Colonic mucosa (tissue), 4 donors: ENCODE measurements at regions not wholly inside any gene's neighbourhood (a gene's known extent, or its start where the extent isn't known, plus 50 kb on each side); places are given as distances from the start of the nearest gene placed in this dataset.

ENCODE experiments used
- DNase-seq: peaks from one replicate; pipeline ENCODE4 v3.0.0-alpha.2; 2020
- H3K27ac ChIP-seq: fragments of 200-600 bp; one replicate; pipeline ENCODE4 v1.8.0; 2021
- H3K27me3 ChIP-seq: fragments of 200-600 bp; one replicate; pipeline ENCODE4 v1.8.0; 2021
- H3K36me3 ChIP-seq: fragments of 200-600 bp; one replicate; pipeline ENCODE4 v1.8.0; 2021
- H3K4me1 ChIP-seq: fragments of 200-600 bp; one replicate; pipeline ENCODE4 v1.8.0; 2021; ENCODE audit warnings: mild to moderate bottlenecking
- H3K4me3 ChIP-seq: fragments of 200-600 bp; one replicate; pipeline ENCODE4 v1.8.0; 2021
- H3K9ac ChIP-seq, 2 donors: one replicate each; pipeline ENCODE4 v1.7.0; 2013; ENCODE audit warnings: control low read depth in 2 of 2, low read depth in 2 of 2, low read length in 2 of 2
- H3K9me3 ChIP-seq: fragments of 200-600 bp; one replicate; pipeline ENCODE4 v1.8.0; 2021
- CTCF ChIP-seq: fragments of 200-600 bp; IDR thresholded peaks from one replicate; pipeline ENCODE4 v1.8.0; 2022; ENCODE audit warnings: antibody characterized with exemption, mild to moderate bottlenecking
- intact Hi-C: fragments of 100-400 bp; cut with DNase I; formaldehyde crosslinking; loops from one replicate; pipeline ENCODE4 v1.14.1; 2022
- donor health status: healthy.
- donor health status: DM: no; HTN: no; CAD: no.
- donor health status: DM: no; HTN: no; CAD: no.

DNA sequence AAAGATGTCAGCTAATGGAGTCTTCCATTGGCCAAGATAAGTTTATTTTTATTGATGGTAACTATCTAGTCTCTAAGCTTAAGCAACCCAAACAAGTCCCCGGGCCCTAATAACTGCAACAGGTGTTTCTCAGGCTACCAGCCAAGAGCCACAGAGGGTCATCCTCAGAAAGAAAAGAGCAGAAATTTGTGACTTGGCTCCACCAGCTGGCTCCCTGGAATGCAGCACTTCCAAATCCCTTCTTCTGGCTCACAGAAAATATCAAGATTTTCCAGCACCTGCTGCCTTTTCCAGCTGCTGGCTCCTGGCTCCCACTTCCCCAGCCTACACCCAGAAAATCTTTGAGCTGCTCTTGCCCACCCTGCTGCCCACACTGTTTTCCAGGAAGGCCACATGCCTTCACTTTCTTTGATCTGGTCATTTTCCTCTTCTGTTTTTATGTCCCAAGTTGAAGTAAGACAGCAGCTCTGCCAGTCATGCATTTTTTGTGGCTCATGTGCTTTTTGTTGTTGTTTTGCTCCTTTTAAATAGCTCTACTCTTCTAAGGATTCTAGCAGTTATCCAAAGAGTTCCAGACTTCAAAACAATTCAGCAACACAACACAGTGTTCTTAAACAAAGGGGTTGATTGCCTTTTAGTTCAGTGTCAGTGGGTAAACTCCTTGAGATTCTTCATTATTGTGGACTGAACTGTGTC, 151.0 kb upstream of the SMLR1 start:
- Histone ChIP-seq H3K4me1 (no peaks in the 10 kb centered on the region), H3K9me3 (no peaks in the 10 kb centered on the region), H3K36me3 (no peaks in the 10 kb centered on the region), H3K27ac (no peak overlapping the region), H3K27me3 (no peaks in the 10 kb centered on the region), H3K4me3 (no peak overlapping the region), H3K9ac (no peak overlapping the region)
- TF ChIP-seq CTCF = no peak
- no peak for DNase-seq
- intact Hi-C loops = no loop called here

GRCh38 chr6:130676773-130677144, 150.4 kb upstream of the SMLR1 start:
- no peaks in the 10 kb centered on the region for H3K27me3 ChIP-seq
- H3K9me3 ChIP-seq = no peaks in the 10 kb centered on the region
- H3K4me1 ChIP-seq = no peaks in the 10 kb centered on the region
- DNase-seq = no peak
- no peak overlapping the region for H3K9ac ChIP-seq
- H3K27ac ChIP-seq = no peak overlapping the region
- intact Hi-C loops = no loop called here
- no peak for TF ChIP-seq CTCF
- no peak overlapping the region for H3K4me3 ChIP-seq
- H3K36me3 ChIP-seq = no peaks in the 10 kb centered on the region

DNA sequence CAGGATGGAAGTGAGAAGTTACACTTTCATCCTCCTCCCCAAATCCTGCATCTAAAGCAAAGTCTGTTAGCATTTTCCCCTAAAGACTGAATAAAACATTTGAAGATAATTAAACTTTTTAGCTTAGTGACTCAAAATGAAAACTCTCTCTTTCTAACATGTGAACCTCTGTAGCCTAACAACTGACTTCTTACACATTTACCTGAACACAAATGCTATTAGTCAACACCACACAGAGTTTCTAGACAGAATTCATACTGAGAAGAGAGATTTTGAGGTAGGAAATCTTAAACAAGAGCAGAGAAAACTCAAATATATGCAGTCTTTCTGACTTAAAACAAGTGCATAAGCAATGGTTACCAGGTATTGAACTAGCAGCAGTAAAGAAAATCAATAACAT, 149.9 kb upstream of the SMLR1 start:
- H3K27ac ChIP-seq = no peak overlapping the region
- H3K27me3 ChIP-seq = no peaks in the 10 kb centered on the region
- H3K36me3 ChIP-seq = no peaks in the 10 kb centered on the region
- no peak overlapping the region for H3K9ac ChIP-seq
- no peaks in the 10 kb centered on the region for H3K9me3 ChIP-seq
- intact Hi-C loops = no loop called here
- TF ChIP-seq CTCF = no peak
- no peak for DNase-seq
- H3K4me1 ChIP-seq = no peaks in the 10 kb centered on the region
- H3K4me3 ChIP-seq = no peak overlapping the region

- Histone ChIP-seq H3K36me3 (no peaks in the 10 kb centered on the region), H3K9ac (no peak overlapping the region), H3K9me3 (no peaks in the 10 kb centered on the region), H3K4me3 (no peak overlapping the region), H3K27me3 (no peaks in the 10 kb centered on the region), H3K4me1 (no peaks in the 10 kb centered on the region), H3K27ac (no peak overlapping the region)
- DNase-seq = no peak
- TF ChIP-seq CTCF = no peak
- intact Hi-C loops = no loop called here
Measured at GRCh38 chr6:130677766-130678165, 149.4 kb upstream of the SMLR1 start.

DNA sequence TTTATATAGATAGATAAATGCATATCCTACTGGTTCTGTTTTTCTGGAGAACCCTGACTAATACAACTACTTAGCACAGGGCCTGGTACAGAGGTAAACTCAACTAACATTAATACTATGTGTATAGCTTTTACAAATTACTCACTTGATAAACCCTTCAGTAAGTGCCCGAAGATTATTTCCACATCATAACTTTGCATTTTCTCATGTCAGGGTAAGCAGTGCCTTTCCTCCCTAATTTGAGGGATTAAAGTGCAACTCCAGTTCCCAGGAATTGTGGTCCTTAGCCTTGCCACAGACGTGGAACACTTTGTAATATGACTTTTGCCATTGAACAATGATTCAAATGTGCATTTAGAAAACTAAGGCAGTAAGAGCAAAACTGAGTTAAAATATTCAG, 147.5 kb upstream of the SMLR1 start:
- no peak for DNase-seq
- Histone ChIP-seq H3K4me3 (no peak overlapping the region), H3K4me1 (no peaks in the 10 kb centered on the region), H3K36me3 (no peaks in the 10 kb centered on the region), H3K27ac (no peak overlapping the region), H3K9me3 (no peaks in the 10 kb centered on the region), H3K27me3 (no peaks in the 10 kb centered on the region), H3K9ac (no peak overlapping the region)
- intact Hi-C loops = no loop called here
- TF ChIP-seq CTCF = no peak
